RPMI8226 (cell line): ENCODE measurements at regions not wholly inside any gene's neighbourhood (a gene's known extent, or its start where the extent isn't known, plus 50 kb on each side); places are given as distances from the start of the nearest gene placed in this dataset.
"Not testable (repeated sequence)": the region's sequence is repeated elsewhere in the genome, so short reads cannot be mapped to it uniquely, and the experiment has no call there.

Experiments used
- DNase-seq: peaks from one replicate; pipeline ENCODE4 v3.0.0-alpha.2; 2015

- DNase-seq = no peak
Measured at GRCh38 chr3:145370870-145371269, 790.1 kb downstream of the PLOD2 start.

GRCh38 chr3:145377301-145377700 lies 783.7 kb downstream of the PLOD2 start:
- no peak for DNase-seq

DNA sequence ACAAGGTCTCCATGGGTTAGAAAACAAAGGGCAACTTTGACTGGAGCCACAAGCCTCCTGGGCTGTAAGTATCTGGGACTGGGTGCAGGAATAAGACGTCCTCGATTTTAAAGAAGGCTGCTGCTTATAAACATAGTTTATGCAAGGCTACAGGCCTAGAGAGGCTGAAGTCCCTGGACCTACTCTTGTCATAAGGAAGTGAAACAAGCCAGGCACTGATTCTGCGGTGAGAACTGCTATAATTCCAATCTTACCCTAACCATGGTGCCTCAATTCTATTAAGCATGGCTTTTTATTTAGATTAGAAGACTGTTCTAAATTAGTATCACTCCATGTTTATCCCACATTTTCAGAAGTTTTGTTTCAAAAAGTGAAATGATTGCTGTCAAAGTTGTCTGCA lies 777.6 kb downstream of the PLOD2 start:
- peak; percentile 28 for DNase-seq

GRCh38 chr3:145384307-145384706 lies 776.7 kb downstream of the PLOD2 start:
- DNase-seq = no peak

DNA sequence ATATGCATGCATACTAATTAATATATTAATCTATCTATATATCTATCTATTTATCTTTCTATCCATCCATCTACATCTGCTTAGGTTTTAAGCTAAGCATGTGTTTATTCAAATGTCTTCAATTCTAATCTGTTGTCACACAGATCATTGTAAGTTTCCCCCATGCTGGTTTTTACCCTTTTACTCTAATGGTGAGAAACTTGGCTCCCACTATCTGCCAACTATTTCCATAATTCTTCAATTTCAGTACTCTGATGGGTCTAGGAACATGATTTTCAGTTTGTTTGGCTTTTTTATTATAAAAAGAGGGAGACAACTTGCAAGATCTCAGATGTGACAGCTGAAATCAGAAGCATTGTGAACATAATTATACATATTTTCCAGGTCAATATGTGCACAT lies 773.8 kb downstream of the PLOD2 start:
- no peak for DNase-seq

DNA sequence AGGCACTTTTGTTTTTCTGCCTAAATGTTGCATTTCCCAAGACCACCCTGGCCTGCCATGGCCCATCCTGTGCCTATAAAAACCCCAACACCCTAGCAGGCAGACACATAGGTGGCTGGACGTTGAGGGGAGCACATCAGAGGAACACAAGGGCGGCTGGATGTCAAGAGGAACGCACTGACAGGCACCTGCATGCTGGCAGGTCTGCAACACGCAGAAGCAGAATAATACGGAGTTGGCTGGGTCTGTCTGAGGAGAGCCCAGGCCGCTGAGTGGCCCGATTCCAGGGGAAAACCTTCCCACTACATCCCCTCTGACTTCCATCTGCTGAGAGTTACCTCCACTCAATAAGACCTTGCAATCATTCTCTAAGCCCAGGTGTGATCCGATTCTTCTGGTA lies 765.6 kb downstream of the PLOD2 start:
- DNase-seq = no peak

DNA sequence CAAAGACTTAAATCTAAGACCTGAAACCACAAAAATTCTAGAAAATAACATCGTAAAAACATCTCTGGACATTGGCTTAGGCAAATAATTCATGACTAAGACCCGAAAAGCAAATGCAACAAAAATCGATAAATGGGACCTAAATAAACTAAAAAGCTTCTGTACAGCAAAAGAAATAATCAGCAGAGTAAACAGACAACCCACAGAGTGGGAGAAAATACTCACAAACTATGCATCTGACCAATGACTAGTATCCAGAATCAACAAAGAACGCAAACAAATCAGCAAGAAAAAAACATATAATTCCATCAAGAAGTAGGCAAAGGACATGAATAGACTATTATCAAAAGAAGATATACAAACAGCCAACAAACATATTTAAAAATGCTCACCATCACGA lies 749.4 kb downstream of the PLOD2 start:
- DNase-seq = no peak

DNA sequence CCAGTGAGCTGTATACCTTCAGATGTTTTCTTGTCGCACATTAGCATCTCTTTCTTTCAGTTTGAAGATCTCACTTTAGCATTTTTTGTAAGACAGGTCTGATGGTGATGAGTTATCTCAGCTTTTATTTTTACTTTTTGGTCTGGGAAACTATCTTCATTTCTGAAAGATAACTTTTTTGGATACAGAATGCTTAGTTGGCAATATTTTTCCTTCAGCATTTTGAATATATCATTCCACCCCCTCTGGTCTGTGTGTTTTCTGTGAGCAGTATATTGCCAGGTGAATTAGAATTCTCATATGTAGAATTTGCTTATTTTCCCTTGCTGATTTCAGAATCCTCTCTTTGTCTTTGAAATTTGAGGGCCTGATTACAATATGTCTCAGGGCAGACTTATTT lies 743.3 kb downstream of the PLOD2 start:
- no peak for DNase-seq

DNA sequence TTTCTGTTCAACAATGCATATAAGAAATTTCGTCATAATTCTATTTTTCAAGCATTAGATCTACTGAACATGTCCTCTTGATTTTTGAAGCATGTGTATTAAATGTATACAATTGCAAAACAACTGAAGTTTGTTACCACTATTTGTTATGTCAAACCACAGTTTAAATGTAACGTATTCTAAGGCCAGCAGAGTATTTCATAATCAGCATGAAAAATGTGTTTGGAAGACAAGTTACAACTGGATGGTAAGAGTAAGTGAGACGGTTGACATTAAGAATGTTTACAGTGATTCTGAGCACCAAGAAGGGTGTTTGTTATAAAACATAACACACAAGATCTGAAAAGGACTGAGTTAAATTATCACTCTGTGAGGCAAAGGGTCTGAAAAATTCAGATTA lies 738.4 kb downstream of the PLOD2 start:
- no peak for DNase-seq

- no peak for DNase-seq
Measured at GRCh38 chr3:145427355-145427754, 733.6 kb downstream of the PLOD2 start.

DNA sequence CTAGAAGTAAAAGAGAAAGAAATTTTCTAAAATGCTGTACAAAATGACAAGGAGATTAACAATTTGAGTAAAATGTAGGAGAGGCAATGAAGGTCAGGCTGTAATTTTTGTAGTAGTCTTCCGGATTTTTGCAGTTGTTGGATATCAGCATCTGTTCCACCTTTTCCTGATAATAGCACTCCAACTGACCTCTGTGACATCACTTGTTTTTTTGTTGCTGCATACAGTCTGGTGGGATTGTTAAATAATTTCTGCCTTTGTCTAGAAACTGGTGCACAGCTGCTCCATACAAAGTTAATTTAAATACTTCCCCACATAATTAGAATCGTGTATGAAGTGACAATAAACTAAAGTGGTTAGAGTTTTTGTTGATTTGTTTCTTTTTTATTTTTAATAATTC lies 731.4 kb downstream of the PLOD2 start:
- DNase-seq = no peak

DNA sequence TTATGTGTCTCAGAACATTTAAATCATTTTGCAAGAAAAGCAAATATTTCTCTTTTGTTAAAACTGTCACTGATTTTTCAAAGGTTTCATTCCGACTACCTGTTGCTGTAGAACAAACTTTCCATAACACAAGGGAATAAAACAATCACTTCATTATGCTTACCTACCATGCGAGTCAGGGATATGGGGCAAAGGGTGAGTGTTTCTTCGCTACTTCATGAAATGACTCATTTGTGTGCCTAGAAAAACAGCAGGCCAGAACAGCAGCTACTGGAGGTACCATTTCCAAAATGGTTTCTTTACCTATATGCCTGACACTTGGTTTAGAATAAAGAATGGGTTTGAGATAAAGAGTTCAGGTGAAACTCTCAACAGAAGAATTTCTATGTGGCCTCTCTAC lies 712.5 kb downstream of the PLOD2 start:
- no peak for DNase-seq

DNA sequence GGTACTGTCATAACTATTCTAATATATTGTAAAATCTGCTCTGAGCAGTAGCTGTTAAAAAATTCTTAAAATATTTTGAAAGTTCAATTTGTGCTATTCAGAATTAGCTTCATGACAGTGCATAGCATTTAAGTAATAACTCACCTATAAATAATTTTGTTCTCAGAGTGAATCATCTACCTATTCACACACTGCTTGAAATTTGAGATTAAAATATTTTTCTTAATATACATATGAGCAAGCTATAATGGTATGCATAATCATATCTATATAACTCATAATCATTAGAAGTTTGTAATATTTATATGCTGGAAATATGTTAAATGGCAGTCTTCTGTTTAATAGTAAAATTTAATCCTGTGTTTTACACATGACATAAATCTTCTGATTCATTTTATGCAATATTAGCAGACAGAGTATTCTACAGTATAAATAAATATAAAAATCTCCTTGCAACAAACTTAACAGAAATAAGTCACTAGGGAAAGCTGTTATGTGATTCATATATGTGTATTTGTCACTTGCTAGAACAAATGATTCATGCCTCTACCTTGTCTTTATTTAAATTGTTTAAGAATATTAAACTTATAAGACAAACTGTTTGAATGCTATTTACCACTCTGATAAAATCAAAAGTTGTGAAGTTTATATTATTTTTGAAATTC lies 710.8 kb downstream of the PLOD2 start:
- no peak for DNase-seq

GRCh38 chr3:145457825-145458552 lies 703.0 kb downstream of the PLOD2 start:
- no peak for DNase-seq

DNA sequence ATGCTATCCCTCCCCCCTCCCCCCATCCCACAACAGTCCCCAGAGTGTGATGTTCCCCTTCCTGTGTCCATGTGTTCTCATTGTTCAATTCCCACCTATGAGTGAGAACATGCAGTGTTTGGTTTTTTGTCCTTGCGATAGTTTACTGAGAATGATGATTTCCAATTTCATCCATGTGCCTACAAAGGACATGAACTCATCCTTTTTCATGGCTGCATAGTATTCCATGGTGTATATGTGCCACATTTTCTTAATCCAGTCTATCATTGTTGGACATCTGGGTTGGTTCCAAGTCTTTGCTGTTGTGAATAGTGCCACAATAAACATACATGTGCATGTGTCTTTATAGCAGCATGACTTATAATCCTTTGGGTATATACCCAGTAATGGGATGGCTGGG lies 701.3 kb downstream of the PLOD2 start:
- DNase-seq = not testable (repeated sequence)

- DNase-seq = no peak
Measured at GRCh38 chr3:145471976-145472375, 689.0 kb downstream of the PLOD2 start.

DNA sequence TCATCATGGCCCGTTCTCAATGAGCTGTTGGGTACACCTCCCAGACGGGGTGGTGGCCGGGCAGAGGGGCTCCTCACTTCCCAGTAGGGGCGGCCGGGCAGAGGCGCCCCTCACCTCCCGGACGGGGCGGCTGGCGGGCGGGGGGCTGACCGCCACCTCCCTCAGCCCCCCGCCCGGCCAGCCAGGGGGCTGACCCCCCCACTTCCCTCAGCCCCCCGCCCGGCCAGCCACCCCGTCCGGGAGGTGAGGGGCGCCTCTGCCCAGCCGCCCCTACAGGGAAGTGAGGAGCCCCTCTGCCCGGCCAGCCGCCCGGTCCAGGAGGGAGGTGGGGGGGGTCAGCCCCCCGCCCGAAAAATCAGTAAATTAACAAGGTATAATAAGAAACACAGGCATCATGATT lies 678.2 kb downstream of the PLOD2 start:
- DNase-seq = not testable (repeated sequence)

GRCh38 chr3:145483992-145484391 lies 677.0 kb downstream of the PLOD2 start:
- DNase-seq = no peak

DNA sequence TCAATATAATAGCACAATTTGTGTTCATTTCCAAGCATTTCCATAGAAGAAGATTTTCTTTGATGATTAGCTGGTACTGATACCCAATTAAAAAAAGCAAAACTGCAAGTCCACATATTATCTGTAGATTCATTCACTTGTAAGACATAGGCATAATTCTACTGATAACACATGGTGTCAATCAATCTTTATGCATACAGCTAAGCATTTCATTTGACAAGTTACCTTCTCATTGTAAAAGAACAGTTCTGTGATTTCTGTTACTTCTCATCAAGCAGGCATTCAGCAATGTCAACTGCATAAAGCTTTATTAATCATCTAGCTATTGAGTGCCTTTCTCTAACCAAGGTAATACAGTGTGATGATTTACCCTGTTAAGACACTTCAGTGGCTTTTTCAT lies 672.0 kb downstream of the PLOD2 start:
- DNase-seq = no peak

DNA sequence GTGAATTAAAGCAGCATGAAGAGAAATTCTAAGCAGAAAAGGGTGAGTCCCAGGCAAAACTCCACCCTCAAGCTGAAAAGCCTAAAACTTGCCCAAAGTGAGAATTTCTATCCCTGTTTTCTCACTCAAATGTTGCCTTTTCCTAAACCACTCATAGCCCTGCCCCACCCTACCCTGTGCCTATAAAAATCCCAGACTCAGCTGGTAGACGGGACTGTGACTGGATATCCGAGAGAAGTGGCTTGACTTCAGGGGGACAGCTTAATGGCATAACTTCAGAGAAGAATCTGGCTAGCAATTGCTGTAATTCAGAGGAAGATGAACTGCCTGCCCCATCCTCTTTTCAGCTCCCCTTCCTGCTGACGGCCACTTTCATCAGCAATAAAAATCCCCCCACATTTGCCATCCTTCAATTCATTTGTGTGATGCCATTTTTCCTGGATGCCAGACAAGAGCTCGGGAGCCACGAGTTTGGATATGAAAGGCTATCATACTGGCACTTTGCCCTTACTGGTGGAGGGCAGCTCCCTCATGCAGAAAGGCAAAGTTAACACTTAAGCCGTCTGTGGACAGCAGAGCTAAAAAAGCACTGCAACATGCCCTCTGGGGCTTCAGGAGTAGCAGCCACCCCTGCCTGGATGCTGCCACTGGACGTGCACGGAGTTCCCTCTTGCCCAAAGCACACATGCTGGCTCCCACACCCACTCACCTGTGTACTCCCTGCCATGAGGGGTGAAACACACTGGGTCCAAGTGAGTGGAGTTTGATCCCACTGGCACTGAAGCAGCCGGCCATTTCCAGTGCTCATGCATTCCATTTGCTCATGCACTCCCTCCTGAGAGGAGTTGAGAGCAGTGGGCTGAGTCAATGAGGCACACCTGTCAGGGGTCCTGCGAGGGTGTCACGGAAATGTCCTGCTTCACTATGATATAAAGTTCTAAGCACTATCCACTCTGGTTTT lies 670.6 kb downstream of the PLOD2 start:
- no peak for DNase-seq

GRCh38 chr3:145492456-145492855 lies 668.5 kb downstream of the PLOD2 start:
- DNase-seq = no peak

DNA sequence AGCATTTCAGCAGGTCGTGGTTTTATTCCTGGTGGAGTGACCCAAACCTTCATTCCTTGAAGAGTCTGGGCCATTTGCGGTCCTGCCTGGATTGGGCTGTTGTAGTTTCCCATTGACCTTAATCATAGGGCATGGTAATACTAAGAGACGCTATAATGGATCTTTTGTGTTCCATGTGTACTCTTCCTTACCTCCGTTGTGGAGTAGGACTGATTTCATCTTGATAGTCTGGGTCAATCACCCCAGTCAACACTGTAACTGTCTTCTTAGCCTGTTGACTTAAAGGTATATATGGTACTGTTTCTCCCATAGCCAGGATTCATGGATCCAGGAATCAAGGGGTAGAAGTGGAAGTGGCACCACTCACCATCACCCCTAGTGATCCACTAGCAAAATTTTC lies 643.6 kb downstream of the PLOD2 start:
- DNase-seq = not testable (repeated sequence)

- DNase-seq = no peak
Measured at GRCh38 chr3:145518639-145519038, 642.3 kb downstream of the PLOD2 start.
